K562 (cell line): ENCODE measurements at regions not wholly inside any gene's neighbourhood (a gene's known extent, or its start where the extent isn't known, plus 50 kb on each side); places are given as distances from the start of the nearest gene placed in this dataset.

Experiments used
- ATAC-seq: fragments of 200-7000 bp; cut with Tn5 transposase; 3 replicates; pipeline ENCODE4 v1.9.1; 2020; ENCODE audit warnings: moderate library complexity
- BruUV-seq: library from RNA; stranded (reverse); fragments of 400-500 nt; replicated peaks from 2 replicates; lab custom pipeline; 2021; lab: Mats Ljungman, UMichigan
- CTCF ChIA-PET: fragments of 300-600 bp; formaldehyde crosslinking; extraction: SDS; loops from one replicate; lab custom pipeline; 2021; ENCODE audit warnings: low intra/inter-chr PET ratio; lab: Yijun Ruan, JAX
- POLR2A ChIA-PET: fragments of 300-600, 350-650 bp; sonication (Branson Sonifier 250); formaldehyde crosslinking; extraction: SDS; loops from one replicate; lab custom pipeline; 2021; ENCODE audit warnings: antibody characterized with exemption, inconsistent platforms; lab: Yijun Ruan, JAX
- DNase-seq, 4 experiments: peaks; one replicate each; pipeline versions ENCODE4 v3.0.0 to v3.0.0-alpha.2; 2011 to 2018; ENCODE audit warnings: low spot score in 3 of 4, mixed read lengths in 3 of 4; ENCODE audit errors: extremely low read depth in 1 of 4
- FAIRE-seq: peaks from 2 replicates; lab custom pipeline; 2011; peaks lifted over from hg19 to GRCh38; lab: Jason Lieb, UNC
- H2AFZ ChIP-seq: 2 replicates; pipeline ENCODE4 v1.6.0; 2011; ENCODE audit warnings: low read depth, low read length, control low read depth, inconsistent platforms
- H3K27ac ChIP-seq: fragments of 200-600 bp; 3 replicates; pipeline ENCODE4 v1.8.0; 2011; ENCODE audit warnings: low read depth, mild to moderate bottlenecking, control low read depth, inconsistent platforms, low read length, moderate library complexity, mixed read lengths; ENCODE audit errors: extremely low read depth
- H3K27me3 ChIP-seq, 2 experiments: fragments of 300-600 bp in 1 of 2; 2 replicates in 1 of 2; 3 replicates in 1 of 2; pipeline versions ENCODE4 v1.6.0 to v1.8.0; 2011; ENCODE audit warnings: inconsistent platforms in 2 of 2, low read length in 2 of 2, mild to moderate bottlenecking in 1 of 2, mixed read lengths in 1 of 2, moderate library complexity in 1 of 2; ENCODE audit not compliant: control insufficient read depth in 2 of 2, insufficient read depth in 2 of 2
- H3K36me3 ChIP-seq: fragments of 300-600 bp; 3 replicates; pipeline ENCODE4 v1.8.0; 2011; ENCODE audit warnings: mild to moderate bottlenecking, low read length, inconsistent platforms; ENCODE audit not compliant: control insufficient read depth, insufficient read depth
- H3K4me1 ChIP-seq, 2 experiments: fragments of 200-600 bp in 1 of 2; replicated peaks in 1 of 2; 2 replicates in 1 of 2; 3 replicates in 1 of 2; pipeline versions ENCODE4 v1.5.1 to v1.8.0; 2011; ENCODE audit warnings: inconsistent platforms in 2 of 2, low read length in 2 of 2, mild to moderate bottlenecking in 1 of 2, mixed read lengths in 1 of 2, moderate library complexity in 1 of 2; ENCODE audit not compliant: control insufficient read depth in 2 of 2, insufficient read depth in 2 of 2
- H3K4me2 ChIP-seq: 2 replicates; pipeline ENCODE4 v1.6.1; 2011; ENCODE audit warnings: low read length, control low read depth, inconsistent platforms, mixed read lengths; ENCODE audit not compliant: insufficient read depth
- H3K4me3 ChIP-seq: fragments of 200-600 bp; sonication (generic), shearing (Covaris generic); 2 replicates; pipeline ENCODE4 v1.5.1; 2016; ENCODE audit warnings: control low read depth, inconsistent platforms
- H3K79me2 ChIP-seq: fragments of 200-600 bp; 3 replicates; pipeline ENCODE4 v1.8.0; 2011; ENCODE audit warnings: low read length, inconsistent platforms; ENCODE audit not compliant: control insufficient read depth, insufficient read depth
- H3K9ac ChIP-seq, 2 experiments: 2 replicates each; pipeline versions ENCODE4 v1.6.0 to v1.6.1; 2011; ENCODE audit warnings: low read depth in 2 of 2, low read length in 2 of 2, control low read depth in 1 of 2, inconsistent platforms in 1 of 2, mild to moderate bottlenecking in 1 of 2, mixed read lengths in 1 of 2; ENCODE audit not compliant: insufficient read depth in 1 of 2
- H3K9me1 ChIP-seq: one replicate; pipeline ENCODE4 v1.6.0; 2011; ENCODE audit warnings: inconsistent platforms, mild to moderate bottlenecking, low read length, moderate library complexity; ENCODE audit not compliant: control insufficient read depth, insufficient read depth
- H3K9me3 ChIP-seq: replicated peaks from 2 replicates; pipeline ENCODE4 v1.5.1; 2011; ENCODE audit warnings: low read depth, low read length, inconsistent platforms; ENCODE audit not compliant: control insufficient read depth, insufficient read depth
- H4K20me1 ChIP-seq: replicated peaks from 2 replicates; pipeline ENCODE4 v1.6.1; 2011; ENCODE audit warnings: low read length, inconsistent platforms, mixed read lengths; ENCODE audit not compliant: control insufficient read depth, insufficient read depth
- POLR2A ChIP-seq: fragments of 450-650 bp; conservative IDR thresholded peaks from 2 replicates; pipeline ENCODE4 v1.6.1; 2016
- RUNX1 ChIP-seq: sonication (generic); IDR thresholded peaks from 2 replicates; pipeline ENCODE4 v1.6.1; 2016; ENCODE audit warnings: antibody characterized with exemption, low read depth
- SETDB1 ChIP-seq: IDR thresholded peaks from one replicate; pipeline ENCODE4 v1.6.1; 2012; ENCODE audit warnings: low read length, control low read depth, inconsistent platforms
- SMAD3 ChIP-seq: fragments of 450-650 bp; formaldehyde crosslinking; conservative IDR thresholded peaks from 2 replicates; pipeline ENCODE4 v1.4.0; 2020; ENCODE audit warnings: mild to moderate bottlenecking
- TARDBP ChIP-seq: fragments of 450-650 bp; IDR thresholded peaks from 2 replicates; pipeline ENCODE4 v1.6.1; 2016
- U2AF2 ChIP-seq: fragments of 200-400 bp; formaldehyde crosslinking; optimal IDR thresholded peaks from 2 replicates; pipeline ENCODE3; 2017; ENCODE audit warnings: low read depth, mild to moderate bottlenecking, low read length
- ZBTB2 ChIP-seq: fragments of 450-650 bp; IDR thresholded peaks from 2 replicates; pipeline ENCODE4 v1.6.1; 2016; ENCODE audit warnings: antibody characterized with exemption
- ZNF224 ChIP-seq: sonication (generic); formaldehyde crosslinking; IDR thresholded peaks from 2 replicates; pipeline ENCODE4 v1.8.0; 2022; ENCODE audit warnings: mild to moderate bottlenecking, missing genetic modification reagents
- ZNF274 ChIP-seq: IDR thresholded peaks from 2 replicates; pipeline ENCODE4 v1.6.1; 2011; ENCODE audit warnings: low read depth, mild to moderate bottlenecking, low read length, moderate library complexity, borderline replicate concordance
- WGBS: fragments of 100-300 bp; shearing (Covaris generic); methylation state at CpG from one replicate; pipeline ENCODE4 v1.1.6; 2016; ENCODE audit warnings: low coverage, mixed read lengths; ENCODE audit not compliant: insufficient coverage; ENCODE audit errors: missing lambda C conversion rate; 5-methylcytosine and 5-hydroxymethylcytosine counted together
- in situ Hi-C: fragments of 300-500 bp; cut with MboI; formaldehyde crosslinking; loops from 4 replicates; pipeline ENCODE4 v1.15.0; 2018; ENCODE audit warnings: inconsistent platforms, mixed read lengths
- intact Hi-C: fragments of 100-400 bp; cut with micrococcal nuclease; formaldehyde crosslinking; loops from 2 replicates; pipeline ENCODE4 v1.14.2; 2022
- TF ChIP-seq, protein P1 (sequence below): fragments of 250-450 bp; sonication (Bioruptor Pico); IDR thresholded peaks from 2 replicates; pipeline ENCODE4 v1.8.0; 2021; ENCODE audit warnings: moderate library complexity, mild to moderate bottlenecking, inconsistent platforms

- CTCF ChIA-PET: no interaction called here
- no peak for TF ChIP-seq POLR2A
- TF ChIP-seq RUNX1: no peak
- no peak for TF ChIP-seq SMAD3 (CRISPR knock-in tag)
- TF ChIP-seq U2AF2: no peak
- TF ChIP-seq ZNF274: no peak
- TF ChIP-seq SETDB1: no peak
- TF ChIP-seq, all 486 proteins: peak for 0
- no peaks in the 10 kb centered on the region for H3K4me1 ChIP-seq
- no peak overlapping the region for H3K9ac ChIP-seq
- intact Hi-C loops (no loop called here), in situ Hi-C loops (no loop called here)
- no peaks in the 10 kb centered on the region for H3K36me3 ChIP-seq
- H3K27ac ChIP-seq: no peak overlapping the region
- no peak for DNase-seq
- no peak overlapping the region for H3K4me2 ChIP-seq
- no peak for FAIRE-seq
- no peaks in the 10 kb centered on the region for H4K20me1 ChIP-seq
- BruUV-seq: no TSS peak
- no peak overlapping the region for H2AFZ ChIP-seq
- 0% methylated on average over 9 of the region's 9 CpGs for WGBS
- H3K27me3 ChIP-seq: no peaks in the 10 kb centered on the region
- H3K9me3 ChIP-seq: no peaks in the 10 kb centered on the region
- no peaks in the 10 kb centered on the region for H3K79me2 ChIP-seq
- ATAC-seq: no peak
- no peak overlapping the region for H3K4me3 ChIP-seq
- POLR2A ChIA-PET: no interaction called here
- H3K9me1 ChIP-seq: no peaks in the 10 kb centered on the region
These were observed 227.2 kb upstream of the MON1B start for GRCh38 chr16:76963614-76964315.

DNA sequence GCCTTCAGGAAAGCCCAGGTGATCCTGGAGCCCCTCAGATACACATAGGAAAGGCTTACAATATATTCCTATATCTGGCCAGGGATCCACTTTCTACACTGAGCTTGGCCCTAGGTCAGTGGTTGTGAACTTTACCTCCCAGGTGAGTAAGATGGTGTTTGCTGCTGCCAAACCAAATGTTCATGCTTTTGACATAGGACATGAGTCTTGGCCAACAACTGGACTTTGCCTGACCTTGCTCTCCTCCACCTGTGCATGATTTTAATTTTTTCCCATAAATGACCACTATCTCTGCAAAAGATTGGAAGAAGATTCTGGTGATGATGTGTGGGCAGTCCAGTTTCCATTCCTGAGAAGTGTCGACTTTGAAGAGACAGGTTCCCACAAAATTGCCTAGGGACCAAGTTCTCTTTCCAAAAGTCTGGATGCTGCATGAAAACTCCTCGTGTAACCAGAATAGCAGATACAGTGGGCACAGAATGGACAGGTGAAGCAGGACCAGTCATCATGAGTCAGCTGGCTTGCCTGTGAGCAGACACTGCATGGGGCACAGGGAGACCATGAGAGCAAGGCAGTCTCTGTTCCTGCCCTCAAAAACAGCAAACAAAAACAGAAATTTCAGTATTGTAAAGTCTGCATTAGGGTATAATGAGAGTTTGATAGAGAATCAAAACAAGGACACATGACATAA lies 226.4 kb upstream of the MON1B start:
- CTCF ChIA-PET: no interaction called here
- no peaks in the 10 kb centered on the region for H3K9me1 ChIP-seq
- in situ Hi-C loops (no loop called here), intact Hi-C loops (no loop called here)
- H3K27me3 ChIP-seq: no peaks in the 10 kb centered on the region
- TF ChIP-seq TARDBP (no peak), ZBTB2 (no peak), ZNF224 (no peak)
- TF ChIP-seq, protein P1, sequence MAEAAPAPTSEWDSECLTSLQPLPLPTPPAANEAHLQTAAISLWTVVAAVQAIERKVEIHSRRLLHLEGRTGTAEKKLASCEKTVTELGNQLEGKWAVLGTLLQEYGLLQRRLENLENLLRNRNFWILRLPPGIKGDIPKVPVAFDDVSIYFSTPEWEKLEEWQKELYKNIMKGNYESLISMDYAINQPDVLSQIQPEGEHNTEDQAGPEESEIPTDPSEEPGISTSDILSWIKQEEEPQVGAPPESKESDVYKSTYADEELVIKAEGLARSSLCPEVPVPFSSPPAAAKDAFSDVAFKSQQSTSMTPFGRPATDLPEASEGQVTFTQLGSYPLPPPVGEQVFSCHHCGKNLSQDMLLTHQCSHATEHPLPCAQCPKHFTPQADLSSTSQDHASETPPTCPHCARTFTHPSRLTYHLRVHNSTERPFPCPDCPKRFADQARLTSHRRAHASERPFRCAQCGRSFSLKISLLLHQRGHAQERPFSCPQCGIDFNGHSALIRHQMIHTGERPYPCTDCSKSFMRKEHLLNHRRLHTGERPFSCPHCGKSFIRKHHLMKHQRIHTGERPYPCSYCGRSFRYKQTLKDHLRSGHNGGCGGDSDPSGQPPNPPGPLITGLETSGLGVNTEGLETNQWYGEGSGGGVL (CRISPR knock-in tag): no peak
- 4% methylated on average over 2 of the region's 2 CpGs for WGBS
- no peaks in the 10 kb centered on the region for H3K9me3 ChIP-seq
- H2AFZ ChIP-seq: no peak overlapping the region
- POLR2A ChIA-PET: no interaction called here
- H3K36me3 ChIP-seq: no peaks in the 10 kb centered on the region
- H3K4me1 ChIP-seq: no peaks in the 10 kb centered on the region
- H3K27ac ChIP-seq: no peak overlapping the region
- no peak overlapping the region for H3K4me2 ChIP-seq
- ATAC-seq (no peak), FAIRE-seq (no peak), DNase-seq (no peak)
- H4K20me1 ChIP-seq: no peaks in the 10 kb centered on the region
- BruUV-seq: no TSS peak
- no peak overlapping the region for H3K9ac ChIP-seq
- no peaks in the 10 kb centered on the region for H3K79me2 ChIP-seq
- no peak overlapping the region for H3K4me3 ChIP-seq
